ENCODE measurements at regions not wholly inside any gene's neighbourhood (a gene's known extent, or its start where the extent isn't known, plus 50 kb on each side); places are given as distances from the start of the nearest gene placed in this dataset.
A peak's percentile ranks its signal among the peaks of the same experiment; 100 is the strongest.

- Histone ChIP-seq H3K27ac (ENCODE audit: low read depth in 1 of 3, low read length in 2 of 3) (no peak overlapping the region), H3K27me3 (ENCODE audit: control insufficient read depth in 3 of 3, insufficient read depth in 3 of 3, low read length in 3 of 3) (no peaks in the 10 kb centered on the region), H3K4me1 (ENCODE audit: control insufficient read depth in 3 of 3, insufficient read depth in 2 of 3, low read depth in 1 of 3, low read length in 2 of 3) (peaks cover 0 to 9% (median 0%) of the 10 kb centered on the region in 3 donors), H3K9me3 (ENCODE audit: control insufficient read depth in 2 of 2, insufficient read depth in 1 of 2, low read depth in 1 of 2, low read length in 1 of 2) (no peaks in the 10 kb centered on the region), H3K36me3 (ENCODE audit: control insufficient read depth in 3 of 3, insufficient read depth in 2 of 3, low read depth in 1 of 3, low read length in 3 of 3) (no peaks in the 10 kb centered on the region), H3K4me3 (ENCODE audit: low read depth in 1 of 3, low read length in 3 of 3) (no peak overlapping the region)
- FAIRE-seq (no peak), DNase-seq (no peak)
- 86 to 93% (median 91%) methylated on average over 11 of the region's 11 CpGs for WGBS, 3 donors
Observed at GRCh38 chr1:244339073-244339692, 112.5 kb downstream of the ADSS2 start.

GRCh38 chr1:244339776-244340175 lies 111.9 kb downstream of the ADSS2 start:
- no peak overlapping the region for H3K4me3 ChIP-seq (ENCODE audit: low read depth in 1 of 3, low read length in 3 of 3)
- H3K4me1 ChIP-seq (ENCODE audit: control insufficient read depth in 3 of 3, insufficient read depth in 2 of 3, low read depth in 1 of 3, low read length in 2 of 3), result peaks cover 0 to 9% (median 0%) of the 10 kb centered on the region in 3 donors
- H3K36me3 ChIP-seq (ENCODE audit: control insufficient read depth in 3 of 3, insufficient read depth in 2 of 3, low read depth in 1 of 3, low read length in 3 of 3), result no peaks in the 10 kb centered on the region
- no peak overlapping the region for H3K27ac ChIP-seq (ENCODE audit: low read depth in 1 of 3, low read length in 2 of 3)
- no peak for DNase-seq
- no peaks in the 10 kb centered on the region for H3K9me3 ChIP-seq (ENCODE audit: control insufficient read depth in 2 of 2, insufficient read depth in 1 of 2, low read depth in 1 of 2, low read length in 1 of 2)
- H3K27me3 ChIP-seq (ENCODE audit: control insufficient read depth in 3 of 3, insufficient read depth in 3 of 3, low read length in 3 of 3), result no peaks in the 10 kb centered on the region
- WGBS, 3 donors, result 87 to 89% (median 89%) methylated on average over 7 of the region's 7 CpGs
- no peak for FAIRE-seq

- DNase-seq, result no peak
- WGBS, 3 donors, result 90 to 95% (median 91%) methylated on average over 14 of the region's 14 CpGs
Observed at GRCh38 chr1:244340396-244340795, 111.3 kb downstream of the ADSS2 start.

DNA sequence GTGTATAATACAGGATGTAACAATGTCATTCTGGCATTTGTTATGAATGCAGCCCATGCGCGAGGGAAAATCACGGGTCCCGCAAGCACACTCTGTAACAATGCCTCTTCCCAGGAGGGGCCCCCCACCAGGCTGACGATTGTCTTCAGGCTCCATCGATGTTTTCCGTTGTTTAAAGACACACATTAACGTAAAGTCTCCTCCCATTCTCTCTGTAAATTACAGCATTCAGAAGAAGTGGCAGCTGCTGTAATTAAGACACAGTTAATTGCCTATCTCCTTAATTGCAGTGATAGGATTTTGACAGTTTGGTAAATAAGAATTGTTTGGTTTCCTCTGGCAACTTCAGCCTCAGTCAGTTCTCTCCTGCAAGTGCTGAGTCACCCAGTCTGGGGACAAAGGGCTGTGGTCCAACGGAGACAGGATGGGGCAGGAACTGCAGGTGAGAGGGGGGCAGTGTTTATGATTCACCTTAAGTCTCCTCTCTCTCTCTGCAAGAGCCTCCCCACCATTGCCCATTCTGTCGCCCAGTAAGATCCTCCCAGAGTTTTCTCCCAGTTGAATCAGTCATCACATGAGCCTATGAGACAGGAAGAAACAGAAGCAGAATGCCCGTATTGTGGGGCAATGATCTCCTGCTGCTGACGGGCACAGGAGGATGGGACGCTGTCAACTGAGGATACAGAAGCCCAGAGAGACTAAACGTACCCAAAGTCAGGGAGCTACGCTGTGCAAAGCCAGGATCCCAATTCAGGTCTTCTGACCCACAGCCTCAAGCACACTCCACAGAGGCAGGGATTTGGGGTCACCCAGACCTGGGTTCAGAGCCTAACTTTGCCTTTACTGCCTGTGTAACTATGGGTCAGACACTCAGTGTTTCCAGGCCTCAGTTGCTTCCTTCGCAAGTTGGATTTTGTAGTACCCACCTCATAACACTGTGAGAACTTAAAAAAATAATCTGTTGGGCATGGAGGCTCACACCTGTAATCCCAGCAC lies 110.0 kb downstream of the ADSS2 start:
- WGBS, 3 donors, result 18 to 38% (median 34%) methylated on average over 16 of the region's 16 CpGs
- H3K27ac ChIP-seq (ENCODE audit: low read depth in 1 of 3, low read length in 2 of 3), result no peak overlapping the region
- H3K27me3 ChIP-seq (ENCODE audit: control insufficient read depth in 3 of 3, insufficient read depth in 3 of 3, low read length in 3 of 3), result no peaks in the 10 kb centered on the region
- DNase-seq (peak; percentile 85 to 87), FAIRE-seq (no peak)
- H3K9me3 ChIP-seq (ENCODE audit: control insufficient read depth in 2 of 2, insufficient read depth in 1 of 2, low read depth in 1 of 2, low read length in 1 of 2), result peaks cover 0 to 7% of the 10 kb centered on the region in 2 donors
- H3K4me1 ChIP-seq (ENCODE audit: control insufficient read depth in 3 of 3, insufficient read depth in 2 of 3, low read depth in 1 of 3, low read length in 2 of 3), result peaks cover 0 to 8% (median 0%) of the 10 kb centered on the region in 3 donors
- no peak overlapping the region for H3K4me3 ChIP-seq (ENCODE audit: low read depth in 1 of 3, low read length in 3 of 3)
- H3K36me3 ChIP-seq (ENCODE audit: control insufficient read depth in 3 of 3, insufficient read depth in 2 of 3, low read depth in 1 of 3, low read length in 3 of 3), result no peaks in the 10 kb centered on the region

More at GRCh38 chr1:244340396-244340795, 111.3 kb downstream of the ADSS2 start:
- no peak for FAIRE-seq
- Histone ChIP-seq H3K36me3 (ENCODE audit: control insufficient read depth in 3 of 3, insufficient read depth in 2 of 3, low read depth in 1 of 3, low read length in 3 of 3) (no peaks in the 10 kb centered on the region), H3K27me3 (ENCODE audit: control insufficient read depth in 3 of 3, insufficient read depth in 3 of 3, low read length in 3 of 3) (no peaks in the 10 kb centered on the region), H3K4me3 (ENCODE audit: low read depth in 1 of 3, low read length in 3 of 3) (no peak overlapping the region), H3K9me3 (ENCODE audit: control insufficient read depth in 2 of 2, insufficient read depth in 1 of 2, low read depth in 1 of 2, low read length in 1 of 2) (no peaks in the 10 kb centered on the region), H3K4me1 (ENCODE audit: control insufficient read depth in 3 of 3, insufficient read depth in 2 of 3, low read depth in 1 of 3, low read length in 2 of 3) (peaks cover 0 to 9% (median 0%) of the 10 kb centered on the region in 3 donors), H3K27ac (ENCODE audit: low read depth in 1 of 3, low read length in 2 of 3) (no peak overlapping the region)

DNA sequence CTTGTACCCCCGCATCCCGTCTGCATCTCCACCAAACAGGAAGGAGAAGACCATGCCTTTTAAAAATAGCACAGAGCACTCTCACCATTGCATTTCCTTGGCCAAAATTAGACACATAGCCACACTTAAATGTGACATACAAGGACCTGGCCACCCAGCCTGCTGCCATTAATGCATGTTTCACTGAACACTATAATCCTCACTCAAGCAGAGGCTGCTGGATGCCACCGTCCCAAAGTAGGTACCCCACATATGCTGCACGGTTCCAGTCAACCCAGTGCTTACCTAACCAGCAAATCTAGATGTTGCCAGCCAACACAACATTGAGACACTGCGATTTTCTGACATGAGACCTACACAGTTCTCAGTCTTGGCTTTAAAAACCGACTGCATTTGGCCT lies 107.7 kb downstream of the ADSS2 start:
- Histone ChIP-seq H3K4me3 (ENCODE audit: low read depth in 1 of 3, low read length in 3 of 3) (no peak overlapping the region), H3K36me3 (ENCODE audit: control insufficient read depth in 3 of 3, insufficient read depth in 2 of 3, low read depth in 1 of 3, low read length in 3 of 3) (no peaks in the 10 kb centered on the region), H3K4me1 (ENCODE audit: control insufficient read depth in 3 of 3, insufficient read depth in 2 of 3, low read depth in 1 of 3, low read length in 2 of 3) (peaks cover 0 to 17% (median 0%) of the 10 kb centered on the region in 3 donors), H3K27me3 (ENCODE audit: control insufficient read depth in 3 of 3, insufficient read depth in 3 of 3, low read length in 3 of 3) (no peaks in the 10 kb centered on the region), H3K9me3 (ENCODE audit: control insufficient read depth in 2 of 2, insufficient read depth in 1 of 2, low read depth in 1 of 2, low read length in 1 of 2) (peaks cover 0 to 9% of the 10 kb centered on the region in 2 donors), H3K27ac (ENCODE audit: low read depth in 1 of 3, low read length in 2 of 3) (no peak overlapping the region)
- 87 to 93% (median 92%) methylated on average over 6 of the region's 6 CpGs for WGBS, 3 donors
- DNase-seq (no peak), FAIRE-seq (no peak)

- H3K4me3 ChIP-seq (ENCODE audit: low read depth in 1 of 3, low read length in 3 of 3), result no peak overlapping the region
- H3K4me1 ChIP-seq (ENCODE audit: control insufficient read depth in 3 of 3, insufficient read depth in 2 of 3, low read depth in 1 of 3, low read length in 2 of 3), result peaks cover 6 to 24% (median 7%) of the 10 kb centered on the region in 3 donors
- DNase-seq (peak; percentile 32 to 62), FAIRE-seq (no peak)
- peaks cover 0 to 9% of the 10 kb centered on the region in 2 donors for H3K9me3 ChIP-seq (ENCODE audit: control insufficient read depth in 2 of 2, insufficient read depth in 1 of 2, low read depth in 1 of 2, low read length in 1 of 2)
- H3K27ac ChIP-seq (ENCODE audit: low read depth in 1 of 3, low read length in 2 of 3), result peak overlapping the region in 1 of 3 donors; percentile 58
- 29 to 61% (median 38%) methylated on average over 6 of the region's 6 CpGs for WGBS, 3 donors
- H3K27me3 ChIP-seq (ENCODE audit: control insufficient read depth in 3 of 3, insufficient read depth in 3 of 3, low read length in 3 of 3), result no peaks in the 10 kb centered on the region
- H3K36me3 ChIP-seq (ENCODE audit: control insufficient read depth in 3 of 3, insufficient read depth in 2 of 3, low read depth in 1 of 3, low read length in 3 of 3), result no peaks in the 10 kb centered on the region
Observed at GRCh38 chr1:244346972-244347618, 104.6 kb downstream of the ADSS2 start.

DNA sequence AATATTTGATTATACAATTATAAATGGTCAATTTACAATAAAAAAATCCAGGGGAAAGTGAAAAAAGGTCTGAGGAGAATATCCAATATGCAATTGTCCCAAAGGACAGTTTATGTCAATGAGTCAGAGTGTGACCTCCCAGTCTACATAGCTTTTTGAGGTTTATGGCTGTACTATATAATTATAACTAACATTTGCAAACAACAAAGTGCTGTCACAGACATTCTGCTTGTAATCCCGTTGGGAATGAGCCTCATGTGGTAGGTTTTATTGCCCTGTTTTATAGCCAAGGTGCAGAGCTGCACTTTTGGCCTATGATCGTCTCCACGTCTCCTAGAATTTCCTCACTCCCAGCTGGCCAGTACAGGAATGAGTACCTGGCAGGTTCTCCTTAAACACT lies 103.8 kb downstream of the ADSS2 start:
- Histone ChIP-seq H3K4me3 (ENCODE audit: low read depth in 1 of 3, low read length in 3 of 3) (no peak overlapping the region), H3K4me1 (ENCODE audit: control insufficient read depth in 3 of 3, insufficient read depth in 2 of 3, low read depth in 1 of 3, low read length in 2 of 3) (peaks cover 7 to 28% (median 9%) of the 10 kb centered on the region in 3 donors), H3K27ac (ENCODE audit: low read depth in 1 of 3, low read length in 2 of 3) (peak overlapping the region in 1 of 3 donors; percentile 58), H3K36me3 (ENCODE audit: control insufficient read depth in 3 of 3, insufficient read depth in 2 of 3, low read depth in 1 of 3, low read length in 3 of 3) (no peaks in the 10 kb centered on the region), H3K27me3 (ENCODE audit: control insufficient read depth in 3 of 3, insufficient read depth in 3 of 3, low read length in 3 of 3) (no peaks in the 10 kb centered on the region), H3K9me3 (ENCODE audit: control insufficient read depth in 2 of 2, insufficient read depth in 1 of 2, low read depth in 1 of 2, low read length in 1 of 2) (peaks cover 0 to 9% of the 10 kb centered on the region in 2 donors)
- FAIRE-seq, result no peak
- WGBS, 3 donors, result 14 to 52% (median 37%) methylated on average over 3 of the region's 3 CpGs
- DNase-seq, result peak; percentile 94 to 97

DNA sequence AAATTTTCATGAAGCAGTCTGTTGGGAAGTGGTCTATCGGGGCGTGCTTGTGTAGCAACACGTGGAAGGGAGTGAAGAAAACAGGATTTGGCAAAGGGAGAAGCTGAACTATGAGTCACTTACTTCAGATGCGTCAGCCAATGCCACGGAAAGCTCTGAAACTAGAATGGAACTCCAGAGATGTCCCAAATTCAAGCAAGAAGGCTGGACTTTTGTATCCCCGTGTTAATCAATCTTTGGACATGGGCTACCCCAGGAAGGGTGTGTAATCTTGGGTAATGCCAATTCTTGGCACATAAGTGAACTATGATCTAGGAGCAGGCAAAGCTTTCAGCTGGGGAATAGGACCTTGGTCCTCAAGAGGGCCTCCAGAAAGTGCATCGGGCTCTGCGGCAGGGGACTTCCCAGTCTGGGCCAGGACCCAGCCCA lies 102.6 kb downstream of the ADSS2 start:
- 34 to 63% (median 52%) methylated on average over 8 of the region's 8 CpGs for WGBS, 3 donors
- no peak for FAIRE-seq

More for the DNA sequence above, 102.6 kb downstream of the ADSS2 start:
- DNase-seq, result peak in 1 of 2 donors; percentile 83
- Histone ChIP-seq H3K4me1 (ENCODE audit: control insufficient read depth in 3 of 3, insufficient read depth in 2 of 3, low read depth in 1 of 3, low read length in 2 of 3) (peaks cover 7 to 28% (median 15%) of the 10 kb centered on the region in 3 donors), H3K36me3 (ENCODE audit: control insufficient read depth in 3 of 3, insufficient read depth in 2 of 3, low read depth in 1 of 3, low read length in 3 of 3) (no peaks in the 10 kb centered on the region), H3K9me3 (ENCODE audit: control insufficient read depth in 2 of 2, insufficient read depth in 1 of 2, low read depth in 1 of 2, low read length in 1 of 2) (peaks cover 0 to 9% of the 10 kb centered on the region in 2 donors), H3K4me3 (ENCODE audit: low read depth in 1 of 3, low read length in 3 of 3) (no peak overlapping the region), H3K27ac (ENCODE audit: low read depth in 1 of 3, low read length in 2 of 3) (peak overlapping the region; percentile 15 to 50 (median 22)), H3K27me3 (ENCODE audit: control insufficient read depth in 3 of 3, insufficient read depth in 3 of 3, low read length in 3 of 3) (no peaks in the 10 kb centered on the region)
